GM13977 (cell line): ENCODE measurements at regions not wholly inside any gene's neighbourhood (a gene's known extent, or its start where the extent isn't known, plus 50 kb on each side); places are given as distances from the start of the nearest gene placed in this dataset.
"Not testable (repeated sequence)": the region's sequence is repeated elsewhere in the genome, so short reads cannot be mapped to it uniquely, and the experiment has no call there.

Experiments
- DNase-seq: peaks from one replicate; pipeline ENCODE4 v3.0.0; 2012; ENCODE audit warnings: low spot score
- CTCF ChIP-seq: IDR thresholded peaks from 2 replicates; pipeline ENCODE4 v1.5.1; 2012; ENCODE audit warnings: mild to moderate bottlenecking, control low read depth; ENCODE audit not compliant: insufficient read depth; ENCODE audit errors: extremely low read depth, missing control alignments
- in situ Hi-C: fragments of 300-500 bp; cut with MboI; formaldehyde crosslinking; loops from one replicate; pipeline ENCODE4 v1.12.0; 2022; ENCODE audit warnings: low sequenced_read_pairs, low pct_unique_long_range_greater_than_20kb, mixed read lengths, inconsistent platforms; ENCODE audit not compliant: unreplicated experiment

GRCh38 chr3:110886222-110886893 lies 185.3 kb upstream of the NECTIN3 start:
- TF ChIP-seq CTCF: no peak
- in situ Hi-C loops: no loop called here
- DNase-seq: no peak

DNA sequence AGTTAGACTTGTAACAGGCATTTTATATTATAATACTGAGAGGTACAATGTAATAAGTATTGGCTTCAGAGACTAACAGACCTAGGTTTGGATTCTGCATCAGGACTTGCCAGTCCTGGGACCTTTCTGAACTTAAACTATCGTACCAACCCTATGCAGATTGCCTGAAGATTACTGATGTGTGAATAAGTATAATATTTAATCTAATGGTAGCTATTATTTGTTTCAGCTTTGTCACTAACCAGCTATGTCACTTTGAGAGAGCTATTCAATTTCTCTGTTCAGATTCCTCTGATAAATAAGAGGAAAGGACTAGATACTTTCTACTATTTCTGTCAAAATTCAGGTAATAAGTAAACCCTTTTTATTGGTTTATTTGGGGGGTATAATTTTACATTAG lies 184.4 kb upstream of the NECTIN3 start:
- in situ Hi-C loops: no loop called here
- DNase-seq: no peak
- no peak for TF ChIP-seq CTCF

GRCh38 chr3:110888625-110889375 lies 182.8 kb upstream of the NECTIN3 start:
- DNase-seq, in situ Hi-C loops: not testable (repeated sequence)

- DNase-seq, in situ Hi-C loops: not testable (repeated sequence)
Measured at GRCh38 chr3:110889376-110889699, 182.3 kb upstream of the NECTIN3 start.

DNA sequence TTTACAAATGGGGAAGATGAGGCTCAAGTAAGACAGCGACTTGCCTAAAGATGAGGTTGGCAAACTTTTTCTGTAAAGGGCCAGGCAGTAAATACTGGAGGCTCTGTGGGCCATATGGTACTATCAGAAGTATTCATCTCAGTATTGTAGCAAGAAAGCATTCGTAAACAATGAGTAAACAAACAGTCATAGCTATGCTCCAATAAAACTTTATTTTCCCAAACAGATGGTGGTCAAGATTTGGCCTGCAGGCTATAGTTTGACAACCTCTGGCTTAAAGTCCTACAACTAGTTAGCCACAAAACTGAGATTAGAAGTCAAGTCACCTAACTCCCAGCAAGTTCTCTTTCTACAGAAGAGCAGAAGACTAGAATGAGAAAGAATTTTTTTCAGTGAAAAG lies 177.0 kb upstream of the NECTIN3 start:
- in situ Hi-C loops: no loop called here
- no peak for TF ChIP-seq CTCF
- DNase-seq: no peak

- no peak for TF ChIP-seq CTCF
Measured at GRCh38 chr3:110895054-110895453, 176.6 kb upstream of the NECTIN3 start.

DNA sequence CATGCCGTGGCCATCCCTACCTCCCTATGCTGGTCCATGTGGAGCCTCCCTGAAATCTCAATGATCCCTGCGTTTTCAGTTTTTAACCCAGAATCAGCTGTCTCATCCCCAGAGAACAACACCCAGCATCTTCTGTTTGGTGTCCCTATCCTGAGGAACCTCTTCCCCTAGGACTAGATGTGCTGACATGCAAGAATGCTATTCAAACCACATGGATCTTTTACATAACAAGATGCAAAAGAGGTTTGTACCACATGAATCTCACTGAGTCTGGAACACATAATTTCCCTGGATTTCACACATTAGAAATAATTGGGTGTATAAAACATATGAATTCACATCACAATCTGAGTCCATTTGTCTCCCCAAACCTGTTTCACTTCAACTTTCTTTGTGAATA lies 174.6 kb upstream of the NECTIN3 start:
- no peak for DNase-seq
- in situ Hi-C loops: no loop called here
- TF ChIP-seq CTCF: no peak

More at GRCh38 chr3:110895054-110895453, 176.6 kb upstream of the NECTIN3 start:
- in situ Hi-C loops: no loop called here
- no peak for DNase-seq
